ENCODE measurements at regions not wholly inside any gene's neighbourhood (a gene's known extent, or its start where the extent isn't known, plus 50 kb on each side); places are given as distances from the start of the nearest gene placed in this dataset.

DNA sequence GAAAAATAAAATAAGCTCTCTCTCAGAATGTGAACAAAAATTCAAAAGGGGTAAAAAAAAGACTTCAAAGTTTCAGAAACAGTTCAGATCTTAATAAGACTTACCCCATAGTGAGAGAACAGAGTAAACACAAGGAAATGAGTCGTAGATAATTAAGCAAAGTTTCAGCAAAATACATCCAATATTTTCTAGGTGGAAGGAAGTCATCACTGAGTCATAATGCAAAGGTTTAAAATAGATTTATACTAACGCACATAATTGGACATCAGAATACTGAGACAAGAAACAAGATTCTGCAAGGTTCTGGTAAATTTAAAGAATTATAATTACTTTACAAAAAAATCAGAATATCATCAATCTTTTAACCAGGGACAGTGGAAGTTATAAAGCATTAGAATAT is 1370.7 kb upstream of the ATXN8OS start:
- ATAC-seq, result no peak; the same call in 2 of the 3 replicates
- no peak for TF ChIP-seq BACH2 (CRISPR knock-in tag; IDR thresholded peaks at IDR 0.05; ENCODE audit: borderline replicate concordance)
- no peak for TF ChIP-seq ZNF8 (CRISPR knock-in tag; IDR thresholded peaks at IDR 0.05)
- no peak for TF ChIP-seq PPARA (CRISPR knock-in tag; IDR thresholded peaks at IDR 0.05; ENCODE audit: borderline replicate concordance)
- TF ChIP-seq GLIS3 (CRISPR knock-in tag; IDR thresholded peaks at IDR 0.05), result no peak
- TF ChIP-seq, protein P1, sequence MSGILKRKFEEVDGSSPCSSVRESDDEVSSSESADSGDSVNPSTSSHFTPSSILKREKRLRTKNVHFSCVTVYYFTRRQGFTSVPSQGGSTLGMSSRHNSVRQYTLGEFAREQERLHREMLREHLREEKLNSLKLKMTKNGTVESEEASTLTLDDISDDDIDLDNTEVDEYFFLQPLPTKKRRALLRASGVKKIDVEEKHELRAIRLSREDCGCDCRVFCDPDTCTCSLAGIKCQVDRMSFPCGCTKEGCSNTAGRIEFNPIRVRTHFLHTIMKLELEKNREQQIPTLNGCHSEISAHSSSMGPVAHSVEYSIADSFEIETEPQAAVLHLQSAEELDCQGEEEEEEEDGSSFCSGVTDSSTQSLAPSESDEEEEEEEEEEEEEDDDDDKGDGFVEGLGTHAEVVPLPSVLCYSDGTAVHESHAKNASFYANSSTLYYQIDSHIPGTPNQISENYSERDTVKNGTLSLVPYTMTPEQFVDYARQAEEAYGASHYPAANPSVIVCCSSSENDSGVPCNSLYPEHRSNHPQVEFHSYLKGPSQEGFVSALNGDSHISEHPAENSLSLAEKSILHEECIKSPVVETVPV (CRISPR knock-in tag; IDR thresholded peaks at IDR 0.05), result no peak
- TF ChIP-seq, protein P2, sequence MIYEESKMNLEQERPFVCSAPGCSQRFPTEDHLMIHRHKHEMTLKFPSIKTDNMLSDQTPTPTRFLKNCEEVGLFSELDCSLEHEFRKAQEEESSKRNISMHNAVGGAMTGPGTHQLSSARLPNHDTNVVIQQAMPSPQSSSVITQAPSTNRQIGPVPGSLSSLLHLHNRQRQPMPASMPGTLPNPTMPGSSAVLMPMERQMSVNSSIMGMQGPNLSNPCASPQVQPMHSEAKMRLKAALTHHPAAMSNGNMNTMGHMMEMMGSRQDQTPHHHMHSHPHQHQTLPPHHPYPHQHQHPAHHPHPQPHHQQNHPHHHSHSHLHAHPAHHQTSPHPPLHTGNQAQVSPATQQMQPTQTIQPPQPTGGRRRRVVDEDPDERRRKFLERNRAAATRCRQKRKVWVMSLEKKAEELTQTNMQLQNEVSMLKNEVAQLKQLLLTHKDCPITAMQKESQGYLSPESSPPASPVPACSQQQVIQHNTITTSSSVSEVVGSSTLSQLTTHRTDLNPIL (CRISPR knock-in tag; IDR thresholded peaks at IDR 0.05; ENCODE audit: low read depth), result no peak
- TF ChIP-seq ZNF565 (CRISPR knock-in tag; conservative IDR thresholded peaks at IDR 0.05; ENCODE audit: low read depth), result no peak
- TF ChIP-seq, protein P3, sequence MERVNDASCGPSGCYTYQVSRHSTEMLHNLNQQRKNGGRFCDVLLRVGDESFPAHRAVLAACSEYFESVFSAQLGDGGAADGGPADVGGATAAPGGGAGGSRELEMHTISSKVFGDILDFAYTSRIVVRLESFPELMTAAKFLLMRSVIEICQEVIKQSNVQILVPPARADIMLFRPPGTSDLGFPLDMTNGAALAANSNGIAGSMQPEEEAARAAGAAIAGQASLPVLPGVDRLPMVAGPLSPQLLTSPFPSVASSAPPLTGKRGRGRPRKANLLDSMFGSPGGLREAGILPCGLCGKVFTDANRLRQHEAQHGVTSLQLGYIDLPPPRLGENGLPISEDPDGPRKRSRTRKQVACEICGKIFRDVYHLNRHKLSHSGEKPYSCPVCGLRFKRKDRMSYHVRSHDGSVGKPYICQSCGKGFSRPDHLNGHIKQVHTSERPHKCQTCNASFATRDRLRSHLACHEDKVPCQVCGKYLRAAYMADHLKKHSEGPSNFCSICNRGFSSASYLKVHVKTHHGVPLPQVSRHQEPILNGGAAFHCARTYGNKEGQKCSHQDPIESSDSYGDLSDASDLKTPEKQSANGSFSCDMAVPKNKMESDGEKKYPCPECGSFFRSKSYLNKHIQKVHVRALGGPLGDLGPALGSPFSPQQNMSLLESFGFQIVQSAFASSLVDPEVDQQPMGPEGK (CRISPR knock-in tag; IDR thresholded peaks at IDR 0.05; ENCODE audit: borderline replicate concordance), result no peak
- no peak for TF ChIP-seq ISL1 (CRISPR knock-in tag; IDR thresholded peaks at IDR 0.05)
- TF ChIP-seq, protein P4, sequence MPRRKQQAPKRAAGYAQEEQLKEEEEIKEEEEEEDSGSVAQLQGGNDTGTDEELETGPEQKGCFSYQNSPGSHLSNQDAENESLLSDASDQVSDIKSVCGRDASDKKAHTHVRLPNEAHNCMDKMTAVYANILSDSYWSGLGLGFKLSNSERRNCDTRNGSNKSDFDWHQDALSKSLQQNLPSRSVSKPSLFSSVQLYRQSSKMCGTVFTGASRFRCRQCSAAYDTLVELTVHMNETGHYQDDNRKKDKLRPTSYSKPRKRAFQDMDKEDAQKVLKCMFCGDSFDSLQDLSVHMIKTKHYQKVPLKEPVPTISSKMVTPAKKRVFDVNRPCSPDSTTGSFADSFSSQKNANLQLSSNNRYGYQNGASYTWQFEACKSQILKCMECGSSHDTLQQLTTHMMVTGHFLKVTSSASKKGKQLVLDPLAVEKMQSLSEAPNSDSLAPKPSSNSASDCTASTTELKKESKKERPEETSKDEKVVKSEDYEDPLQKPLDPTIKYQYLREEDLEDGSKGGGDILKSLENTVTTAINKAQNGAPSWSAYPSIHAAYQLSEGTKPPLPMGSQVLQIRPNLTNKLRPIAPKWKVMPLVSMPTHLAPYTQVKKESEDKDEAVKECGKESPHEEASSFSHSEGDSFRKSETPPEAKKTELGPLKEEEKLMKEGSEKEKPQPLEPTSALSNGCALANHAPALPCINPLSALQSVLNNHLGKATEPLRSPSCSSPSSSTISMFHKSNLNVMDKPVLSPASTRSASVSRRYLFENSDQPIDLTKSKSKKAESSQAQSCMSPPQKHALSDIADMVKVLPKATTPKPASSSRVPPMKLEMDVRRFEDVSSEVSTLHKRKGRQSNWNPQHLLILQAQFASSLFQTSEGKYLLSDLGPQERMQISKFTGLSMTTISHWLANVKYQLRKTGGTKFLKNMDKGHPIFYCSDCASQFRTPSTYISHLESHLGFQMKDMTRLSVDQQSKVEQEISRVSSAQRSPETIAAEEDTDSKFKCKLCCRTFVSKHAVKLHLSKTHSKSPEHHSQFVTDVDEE (CRISPR knock-in tag; IDR thresholded peaks at IDR 0.05), result no peak
- no peak for TF ChIP-seq ZFP30 (CRISPR knock-in tag; IDR thresholded peaks at IDR 0.05)
- no peak for TF ChIP-seq SNAI2 (CRISPR knock-in tag; IDR thresholded peaks at IDR 0.05)
- TF ChIP-seq ESRRG (CRISPR knock-in tag; IDR thresholded peaks at IDR 0.05), result no peak
- TF ChIP-seq ARNTL (CRISPR knock-in tag; IDR thresholded peaks at IDR 0.05; ENCODE audit: borderline replicate concordance, low read depth), result no peak
- no peak for TF ChIP-seq TOX (CRISPR knock-in tag; IDR thresholded peaks at IDR 0.05; ENCODE audit: borderline replicate concordance)
- TF ChIP-seq RARB (CRISPR knock-in tag; IDR thresholded peaks at IDR 0.05), result no peak
- no peak for TF ChIP-seq ZFP3 (CRISPR knock-in tag; IDR thresholded peaks at IDR 0.05)
- TF ChIP-seq OSR1 (CRISPR knock-in tag; IDR thresholded peaks at IDR 0.05), result no peak
- TF ChIP-seq ZNF70 (CRISPR knock-in tag; IDR thresholded peaks at IDR 0.05), result no peak

DNA sequence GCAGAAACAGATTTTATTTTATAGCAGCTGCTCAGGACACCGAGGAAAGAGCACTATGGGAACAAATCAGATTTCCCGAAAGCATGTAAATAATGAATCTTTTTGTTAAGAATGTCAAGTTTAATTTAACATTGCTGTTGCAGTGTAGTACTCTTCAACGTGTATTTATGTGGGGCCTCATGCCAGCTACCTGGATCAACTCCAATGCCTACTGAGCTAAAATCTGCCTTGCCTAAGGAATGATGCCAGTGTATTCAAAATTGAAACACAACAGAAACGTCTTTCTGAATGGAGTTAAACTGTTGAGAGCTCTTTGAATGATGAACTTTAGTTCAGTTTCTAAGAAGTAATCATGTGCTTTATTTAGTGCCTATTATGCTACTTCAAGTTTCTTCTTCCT is 1379.8 kb upstream of the ATXN8OS start:
- peak; percentile 39; the same call in 2 of the 3 replicates for ATAC-seq
- peak; percentile 19; the same call in 1 of the 2 replicates for TF ChIP-seq ISL1 (CRISPR knock-in tag; IDR thresholded peaks at IDR 0.05)
- TF ChIP-seq SNAI2 (CRISPR knock-in tag; IDR thresholded peaks at IDR 0.05), result no peak

DNA sequence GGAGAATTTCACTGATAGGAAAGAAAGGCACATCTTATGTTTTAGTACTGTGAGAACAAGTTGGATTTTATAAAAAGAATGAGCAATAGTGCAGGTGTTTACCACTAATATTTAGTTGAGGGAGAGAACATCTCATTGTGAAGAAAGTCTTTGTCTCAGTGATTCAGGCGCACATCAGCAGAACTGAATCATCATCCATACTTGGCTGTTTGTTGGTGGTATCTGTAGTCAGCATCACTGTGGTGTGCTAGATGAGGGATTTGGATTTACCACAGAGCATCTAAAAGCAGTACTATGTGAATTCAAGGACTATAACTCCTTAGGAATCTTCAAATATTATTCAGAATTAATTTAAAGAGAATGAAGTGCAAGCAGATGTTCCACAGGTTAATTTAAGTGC is 1380.5 kb upstream of the ATXN8OS start:
- ATAC-seq, result peak; percentile 80
- TF ChIP-seq BACH2 (CRISPR knock-in tag; IDR thresholded peaks at IDR 0.05; ENCODE audit: borderline replicate concordance) (no peak), ZC3H10 (CRISPR knock-in tag; IDR thresholded peaks at IDR 0.05) (no peak), ZNF8 (CRISPR knock-in tag; IDR thresholded peaks at IDR 0.05) (no peak), ISL1 (CRISPR knock-in tag; IDR thresholded peaks at IDR 0.05) (no peak), CSDC2 (CRISPR knock-in tag; IDR thresholded peaks at IDR 0.05) (no peak), RARB (CRISPR knock-in tag; IDR thresholded peaks at IDR 0.05) (no peak), GLIS3 (CRISPR knock-in tag; IDR thresholded peaks at IDR 0.05) (no peak), ARNTL (CRISPR knock-in tag; IDR thresholded peaks at IDR 0.05; ENCODE audit: borderline replicate concordance, low read depth) (no peak), ESRRG (CRISPR knock-in tag; IDR thresholded peaks at IDR 0.05) (no peak), ZNF565 (CRISPR knock-in tag; conservative IDR thresholded peaks at IDR 0.05; ENCODE audit: low read depth) (no peak), PPARA (CRISPR knock-in tag; IDR thresholded peaks at IDR 0.05; ENCODE audit: borderline replicate concordance) (no peak), TCF4 (CRISPR knock-in tag; IDR thresholded peaks at IDR 0.05; ENCODE audit: borderline replicate concordance) (no peak), OSR1 (CRISPR knock-in tag; IDR thresholded peaks at IDR 0.05) (no peak), TOX (CRISPR knock-in tag; IDR thresholded peaks at IDR 0.05; ENCODE audit: borderline replicate concordance) (no peak)
- TF ChIP-seq, protein P1 (CRISPR knock-in tag; IDR thresholded peaks at IDR 0.05), result no peak
- TF ChIP-seq, protein P5, sequence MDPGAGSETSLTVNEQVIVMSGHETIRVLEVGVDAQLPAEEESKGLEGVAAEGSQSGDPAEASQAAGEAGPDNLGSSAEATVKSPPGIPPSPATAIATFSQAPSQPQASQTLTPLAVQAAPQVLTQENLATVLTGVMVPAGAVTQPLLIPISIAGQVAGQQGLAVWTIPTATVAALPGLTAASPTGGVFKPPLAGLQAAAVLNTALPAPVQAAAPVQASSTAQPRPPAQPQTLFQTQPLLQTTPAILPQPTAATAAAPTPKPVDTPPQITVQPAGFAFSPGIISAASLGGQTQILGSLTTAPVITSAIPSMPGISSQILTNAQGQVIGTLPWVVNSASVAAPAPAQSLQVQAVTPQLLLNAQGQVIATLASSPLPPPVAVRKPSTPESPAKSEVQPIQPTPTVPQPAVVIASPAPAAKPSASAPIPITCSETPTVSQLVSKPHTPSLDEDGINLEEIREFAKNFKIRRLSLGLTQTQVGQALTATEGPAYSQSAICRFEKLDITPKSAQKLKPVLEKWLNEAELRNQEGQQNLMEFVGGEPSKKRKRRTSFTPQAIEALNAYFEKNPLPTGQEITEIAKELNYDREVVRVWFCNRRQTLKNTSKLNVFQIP (CRISPR knock-in tag; IDR thresholded peaks at IDR 0.05; ENCODE audit: borderline replicate concordance, low read depth), result no peak
- TF ChIP-seq, protein P4 (CRISPR knock-in tag; IDR thresholded peaks at IDR 0.05), result no peak
